T-helper 1 cell treated with Interleukin-12 subunit alpha and Interleukin-12 subunit beta and Interleukin-4 antibody, amounts not matched to agents 30 ng/mL and 1 ng/mL, for 36 hours (primary cell): ENCODE measurements at regions not wholly inside any gene's neighbourhood (a gene's known extent, or its start where the extent isn't known, plus 50 kb on each side); places are given as distances from the start of the nearest gene placed in this dataset.

Experiments
- intact Hi-C: fragments of 100-400 bp; cut with micrococcal nuclease; formaldehyde crosslinking; loops from one replicate; pipeline ENCODE4 v1.15.1; 2024

- intact Hi-C loops: no loop called here
Observed at GRCh38 chr5:124395287-124395686, 351.2 kb downstream of the ZNF608 start.

- intact Hi-C loops: no loop called here
Observed at GRCh38 chr5:124394700-124395245, 351.7 kb downstream of the ZNF608 start.

GRCh38 chr5:124393584-124394379 lies 352.7 kb downstream of the ZNF608 start:
- intact Hi-C loops: no loop called here

GRCh38 chr5:124383693-124384092 lies 362.7 kb downstream of the ZNF608 start:
- intact Hi-C loops: no loop called here

- intact Hi-C loops: no loop called here
Observed at GRCh38 chr5:124377386-124377785, 369.1 kb downstream of the ZNF608 start.

GRCh38 chr5:124373883-124374282 lies 372.6 kb downstream of the ZNF608 start:
- intact Hi-C loops: no loop called here

- intact Hi-C loops: no loop called here
Observed at GRCh38 chr5:124372457-124372856, 374.0 kb downstream of the ZNF608 start.

GRCh38 chr5:124371111-124371706 lies 375.2 kb downstream of the ZNF608 start:
- intact Hi-C loops: no loop called here

GRCh38 chr5:124370601-124371000 lies 375.8 kb downstream of the ZNF608 start:
- intact Hi-C loops: no loop called here

GRCh38 chr5:124365361-124365801 lies 381.1 kb downstream of the ZNF608 start:
- intact Hi-C loops: no loop called here

- intact Hi-C loops: no loop called here
Observed at GRCh38 chr5:124355928-124356327, 390.5 kb downstream of the ZNF608 start.

- intact Hi-C loops: no loop called here
Observed at GRCh38 chr5:124353016-124353415, 393.4 kb downstream of the ZNF608 start.

- intact Hi-C loops: no loop called here
Observed at GRCh38 chr5:124352312-124352711, 394.1 kb downstream of the ZNF608 start.

- intact Hi-C loops: no loop called here
Observed at GRCh38 chr5:124349931-124350330, 396.5 kb downstream of the ZNF608 start.

- intact Hi-C loops: no loop called here
Observed at GRCh38 chr5:124343451-124343867, 403.0 kb downstream of the ZNF608 start.

- intact Hi-C loops: no loop called here
Observed at GRCh38 chr5:124342986-124343385, 403.5 kb downstream of the ZNF608 start.

GRCh38 chr5:124342584-124342983 lies 403.9 kb downstream of the ZNF608 start:
- intact Hi-C loops: no loop called here

- intact Hi-C loops: no loop called here
Observed at GRCh38 chr5:124342027-124342471, 404.4 kb downstream of the ZNF608 start.

- intact Hi-C loops: no loop called here
Observed at GRCh38 chr5:124341066-124341858, 405.2 kb downstream of the ZNF608 start.

GRCh38 chr5:124337996-124338395 lies 408.4 kb downstream of the ZNF608 start:
- intact Hi-C loops: no loop called here

- intact Hi-C loops: no loop called here
Observed at GRCh38 chr5:124333298-124333979, 413.0 kb downstream of the ZNF608 start.
